HFFc6 (cell line): ENCODE measurements at regions not wholly inside any gene's neighbourhood (a gene's known extent, or its start where the extent isn't known, plus 50 kb on each side); places are given as distances from the start of the nearest gene placed in this dataset.
"Not testable (repeated sequence)": the region's sequence is repeated elsewhere in the genome, so short reads cannot be mapped to it uniquely, and the experiment has no call there.

Source experiments
- DNase-seq: peaks from one replicate; pipeline ENCODE4 v3.0.0-alpha.2; 2018
- H3K27ac Mint-ChIP-seq: 2 replicates; pipeline ENCODE4 v1.8.0; 2020; ENCODE audit warnings: mild to moderate bottlenecking, mixed read lengths
- H3K27me3 Mint-ChIP-seq: 2 replicates; pipeline ENCODE4 v1.8.0; 2021; ENCODE audit warnings: mild to moderate bottlenecking, moderate library complexity, mixed read lengths; ENCODE audit not compliant: insufficient read depth
- H3K36me3 Mint-ChIP-seq: 2 replicates; pipeline ENCODE4 v1.8.0; 2021; ENCODE audit warnings: low read depth, mixed read lengths
- H3K4me1 Mint-ChIP-seq: 2 replicates; pipeline ENCODE4 v1.8.0; 2020; ENCODE audit warnings: low read depth, mixed read lengths
- H3K4me3 Mint-ChIP-seq: 2 replicates; pipeline ENCODE4 v1.8.0; 2020; ENCODE audit warnings: mild to moderate bottlenecking, moderate library complexity, mixed read lengths
- H3K9me3 Mint-ChIP-seq: 2 replicates; pipeline ENCODE4 v1.8.0; 2020; ENCODE audit warnings: mild to moderate bottlenecking, mixed read lengths
- TF ChIP-seq, protein P1 (sequence below): fragments of 200-600 bp; sonication (generic); IDR thresholded peaks from 2 replicates; pipeline ENCODE4 v1.5.0; 2021; ENCODE audit warnings: antibody characterized with exemption, mild to moderate bottlenecking

GRCh38 chr2:175430236-175430635, 248.7 kb upstream of the ATP5MC3 start:
- Mint-ChIP-seq H3K36me3 (no peaks in the 10 kb centered on the region), H3K27ac (no peak overlapping the region), H3K4me1 (no peaks in the 10 kb centered on the region), H3K27me3 (no peaks in the 10 kb centered on the region), H3K9me3 (peaks cover 5% of the 10 kb centered on the region), H3K4me3 (no peak overlapping the region)
- TF ChIP-seq, protein P1, sequence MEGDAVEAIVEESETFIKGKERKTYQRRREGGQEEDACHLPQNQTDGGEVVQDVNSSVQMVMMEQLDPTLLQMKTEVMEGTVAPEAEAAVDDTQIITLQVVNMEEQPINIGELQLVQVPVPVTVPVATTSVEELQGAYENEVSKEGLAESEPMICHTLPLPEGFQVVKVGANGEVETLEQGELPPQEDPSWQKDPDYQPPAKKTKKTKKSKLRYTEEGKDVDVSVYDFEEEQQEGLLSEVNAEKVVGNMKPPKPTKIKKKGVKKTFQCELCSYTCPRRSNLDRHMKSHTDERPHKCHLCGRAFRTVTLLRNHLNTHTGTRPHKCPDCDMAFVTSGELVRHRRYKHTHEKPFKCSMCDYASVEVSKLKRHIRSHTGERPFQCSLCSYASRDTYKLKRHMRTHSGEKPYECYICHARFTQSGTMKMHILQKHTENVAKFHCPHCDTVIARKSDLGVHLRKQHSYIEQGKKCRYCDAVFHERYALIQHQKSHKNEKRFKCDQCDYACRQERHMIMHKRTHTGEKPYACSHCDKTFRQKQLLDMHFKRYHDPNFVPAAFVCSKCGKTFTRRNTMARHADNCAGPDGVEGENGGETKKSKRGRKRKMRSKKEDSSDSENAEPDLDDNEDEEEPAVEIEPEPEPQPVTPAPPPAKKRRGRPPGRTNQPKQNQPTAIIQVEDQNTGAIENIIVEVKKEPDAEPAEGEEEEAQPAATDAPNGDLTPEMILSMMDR = no peak
- no peak for DNase-seq

DNA sequence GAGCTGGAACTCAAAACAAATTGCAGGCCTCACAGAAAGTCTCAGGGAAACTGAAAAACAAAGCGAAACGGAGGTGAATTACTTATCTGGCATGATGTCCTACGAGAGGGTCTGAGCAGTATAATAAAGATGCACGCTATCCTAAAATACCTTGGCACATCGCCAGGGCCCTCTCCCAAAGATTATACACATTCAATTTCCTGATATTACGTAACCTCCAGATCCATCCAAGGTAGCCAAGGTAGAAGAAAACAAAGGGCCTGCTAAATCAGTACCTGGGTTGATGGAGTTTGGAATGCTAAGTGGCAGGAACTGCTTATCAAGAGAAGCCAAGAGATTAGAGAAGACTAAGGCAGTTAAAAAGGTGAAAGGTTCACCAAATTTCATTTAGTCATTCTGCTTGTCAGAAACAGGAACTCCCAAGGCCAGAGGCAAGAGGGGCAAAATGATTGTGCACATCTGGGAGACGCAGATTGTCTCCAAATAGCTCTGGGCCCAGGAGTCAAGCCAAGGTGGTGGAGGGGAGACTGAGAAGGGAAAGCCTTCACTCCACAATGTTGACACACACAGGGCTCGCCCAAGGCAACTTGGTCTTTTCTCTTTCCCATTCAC, 236.8 kb upstream of the ATP5MC3 start:
- no peaks in the 10 kb centered on the region; the same call in 1 of the 2 replicates for H3K9me3 Mint-ChIP-seq
- H3K4me1 Mint-ChIP-seq = no peaks in the 10 kb centered on the region
- DNase-seq = no peak
- TF ChIP-seq, protein P1 = no peak
- no peaks in the 10 kb centered on the region; the same call in 1 of the 2 replicates for H3K27me3 Mint-ChIP-seq
- H3K27ac Mint-ChIP-seq = no peak overlapping the region
- H3K4me3 Mint-ChIP-seq = no peak overlapping the region
- no peaks in the 10 kb centered on the region for H3K36me3 Mint-ChIP-seq

DNA sequence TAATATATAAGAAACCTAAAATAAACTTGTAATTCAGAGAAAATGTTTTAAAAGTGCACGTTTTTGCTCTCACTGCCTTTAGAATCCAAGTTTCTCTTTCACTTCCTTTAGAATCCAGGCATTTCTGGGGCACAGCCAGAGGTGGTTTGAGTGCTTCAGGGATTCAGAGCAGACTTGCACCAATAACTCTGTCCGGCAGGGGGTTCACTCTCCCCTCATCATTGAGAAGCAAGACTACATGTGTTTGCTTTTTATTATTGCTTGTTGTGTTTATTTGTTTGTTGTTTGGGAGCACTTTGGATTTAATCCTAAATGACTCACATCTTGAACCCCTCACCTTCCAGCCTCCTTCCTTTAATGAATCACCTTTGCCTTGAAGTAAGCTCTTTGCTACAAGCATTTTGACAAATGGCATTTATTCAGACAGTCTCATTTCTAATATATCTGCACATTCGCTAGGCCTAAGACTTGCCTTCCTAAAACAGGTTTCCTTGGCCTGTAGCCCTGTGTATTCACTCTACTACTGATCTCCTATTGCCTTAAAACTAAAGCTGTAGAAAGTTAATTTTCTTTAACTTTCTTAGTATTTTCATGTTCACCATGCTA, 233.5 kb upstream of the ATP5MC3 start:
- Mint-ChIP-seq H3K27me3 (peaks cover 2% of the 10 kb centered on the region), H3K4me3 (no peak overlapping the region), H3K9me3 (no peaks in the 10 kb centered on the region; the same call in 1 of the 2 replicates), H3K36me3 (no peaks in the 10 kb centered on the region), H3K27ac (no peak overlapping the region), H3K4me1 (no peaks in the 10 kb centered on the region)
- DNase-seq = peak; percentile 52
- TF ChIP-seq, protein P1 = peak; percentile 80

GRCh38 chr2:175414191-175414881, 232.8 kb upstream of the ATP5MC3 start:
- no peak overlapping the region for H3K27ac Mint-ChIP-seq
- DNase-seq = no peak
- no peaks in the 10 kb centered on the region for H3K36me3 Mint-ChIP-seq
- H3K4me1 Mint-ChIP-seq = no peaks in the 10 kb centered on the region
- H3K27me3 Mint-ChIP-seq = peaks cover 2% of the 10 kb centered on the region
- no peak overlapping the region for H3K4me3 Mint-ChIP-seq
- TF ChIP-seq, protein P1 = no peak
- H3K9me3 Mint-ChIP-seq = no peaks in the 10 kb centered on the region

- not testable (repeated sequence) for DNase-seq, H3K27me3 Mint-ChIP-seq, H3K4me1 Mint-ChIP-seq, H3K4me3 Mint-ChIP-seq, H3K27ac Mint-ChIP-seq, H3K36me3 Mint-ChIP-seq, H3K9me3 Mint-ChIP-seq
These were observed 229.4 kb upstream of the ATP5MC3 start for GRCh38 chr2:175410941-175411340.

GRCh38 chr2:175404839-175405238, 223.3 kb upstream of the ATP5MC3 start:
- TF ChIP-seq, protein P1 = no peak
- no peaks in the 10 kb centered on the region for H3K4me1 Mint-ChIP-seq
- H3K27me3 Mint-ChIP-seq = peaks cover 1% of the 10 kb centered on the region; the same call in 1 of the 2 replicates
- no peak overlapping the region for H3K27ac Mint-ChIP-seq
- no peak overlapping the region for H3K4me3 Mint-ChIP-seq
- no peak for DNase-seq
- no peaks in the 10 kb centered on the region for H3K9me3 Mint-ChIP-seq
- H3K36me3 Mint-ChIP-seq = no peaks in the 10 kb centered on the region
